ENCODE measurements at regions not wholly inside any gene's neighbourhood (a gene's known extent, or its start where the extent isn't known, plus 50 kb on each side); places are given as distances from the start of the nearest gene placed in this dataset.

DNA sequence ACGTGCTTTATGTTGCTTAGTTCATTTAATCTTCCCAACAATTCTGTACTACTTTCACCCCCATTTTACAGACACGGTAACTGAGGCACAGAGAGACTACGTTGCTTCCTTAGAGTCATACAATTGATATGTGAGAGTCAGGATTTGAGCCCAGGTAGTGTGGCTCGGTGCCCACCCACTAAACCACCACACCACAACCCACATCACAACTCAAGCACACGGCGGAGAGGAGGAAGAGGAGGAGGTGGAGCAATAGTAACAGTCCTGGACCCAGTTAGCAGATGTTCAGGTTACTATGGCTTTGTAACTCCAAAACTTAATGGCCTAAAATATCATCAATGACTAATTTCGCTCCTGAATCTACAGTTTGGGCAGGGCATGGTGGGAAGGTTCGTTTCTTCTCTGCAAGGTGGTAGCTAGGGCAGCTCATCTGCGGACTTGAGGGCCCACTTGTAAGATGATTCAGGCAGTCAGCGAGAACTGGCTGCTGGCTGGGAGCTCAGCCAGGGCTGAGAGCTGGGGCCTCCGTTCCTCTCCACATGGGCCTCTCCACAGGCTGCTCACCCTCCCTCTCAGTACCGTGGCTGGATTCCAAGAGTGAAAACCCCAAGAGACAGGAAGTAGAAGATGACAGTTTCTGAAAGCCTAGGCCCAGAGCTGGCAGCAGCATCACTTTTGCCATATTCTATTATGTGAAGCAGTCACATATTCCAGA is 167.1 kb downstream of the ZFP36L2 start:
- Histone ChIP-seq H3K27me3 (ENCODE audit: insufficient read depth, low read length) (no peaks in the 10 kb centered on the region), H3K36me3 (ENCODE audit: control insufficient read depth in 1 of 2, insufficient read depth in 2 of 2, low read length in 2 of 2) (no peaks in the 10 kb centered on the region), H3K4me1 (ENCODE audit: control insufficient read depth in 1 of 2, insufficient read depth in 2 of 2, low read length in 2 of 2) (no peaks in the 10 kb centered on the region), H3K9me2 (ENCODE audit: insufficient read depth) (no peaks in the 10 kb centered on the region), H3K4me2 (ENCODE audit: low read length) (no peak overlapping the region), H4K20me1 (ENCODE audit: insufficient read depth) (no peaks in the 10 kb centered on the region), H3K9ac (ENCODE audit: low read length) (no peak overlapping the region), H3K9me3 (ENCODE audit: control insufficient read depth in 1 of 2, insufficient read depth in 1 of 2, low read depth in 1 of 2, low read length in 2 of 2) (no peaks in the 10 kb centered on the region), H2AFZ (ENCODE audit: low read depth, low read length, poor library complexity, severe bottlenecking) (no peak overlapping the region), H3K79me2 (ENCODE audit: insufficient read depth, low read length) (no peaks in the 10 kb centered on the region), H3K4me3 (replicated peaks in 1 of 2; ENCODE audit: low read depth in 1 of 2, low read length in 2 of 2) (no peak overlapping the region), H3K27ac (ENCODE audit: low read depth, low read length) (no peak overlapping the region)
- BruUV-seq (replicated peaks): no TSS peak
- intact Hi-C loops (cut with micrococcal nuclease): no loop called here
- CTCF ChIA-PET: no interaction called here
- DNase-seq (ENCODE audit: low read depth, low spot score): no peak
- RAD21 ChIA-PET (ENCODE audit: low non-redundant PET in 1 of 2, low total read pairs in 2 of 2, uncharacterized antibody in 2 of 2, unreplicated experiment in 2 of 2): no interaction called here
- POLR2A ChIA-PET: no interaction called here
- no peak for ATAC-seq
- TF ChIP-seq, protein P1, sequence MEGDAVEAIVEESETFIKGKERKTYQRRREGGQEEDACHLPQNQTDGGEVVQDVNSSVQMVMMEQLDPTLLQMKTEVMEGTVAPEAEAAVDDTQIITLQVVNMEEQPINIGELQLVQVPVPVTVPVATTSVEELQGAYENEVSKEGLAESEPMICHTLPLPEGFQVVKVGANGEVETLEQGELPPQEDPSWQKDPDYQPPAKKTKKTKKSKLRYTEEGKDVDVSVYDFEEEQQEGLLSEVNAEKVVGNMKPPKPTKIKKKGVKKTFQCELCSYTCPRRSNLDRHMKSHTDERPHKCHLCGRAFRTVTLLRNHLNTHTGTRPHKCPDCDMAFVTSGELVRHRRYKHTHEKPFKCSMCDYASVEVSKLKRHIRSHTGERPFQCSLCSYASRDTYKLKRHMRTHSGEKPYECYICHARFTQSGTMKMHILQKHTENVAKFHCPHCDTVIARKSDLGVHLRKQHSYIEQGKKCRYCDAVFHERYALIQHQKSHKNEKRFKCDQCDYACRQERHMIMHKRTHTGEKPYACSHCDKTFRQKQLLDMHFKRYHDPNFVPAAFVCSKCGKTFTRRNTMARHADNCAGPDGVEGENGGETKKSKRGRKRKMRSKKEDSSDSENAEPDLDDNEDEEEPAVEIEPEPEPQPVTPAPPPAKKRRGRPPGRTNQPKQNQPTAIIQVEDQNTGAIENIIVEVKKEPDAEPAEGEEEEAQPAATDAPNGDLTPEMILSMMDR (IDR thresholded peaks at IDR 0.05 in 2 of 3, conservative IDR thresholded peaks at IDR 0.05 in 1 of 3; ENCODE audit: borderline replicate concordance in 1 of 3, insufficient read depth in 1 of 3, low read depth in 2 of 3, low read length in 2 of 3): no peak
- no peak for TF ChIP-seq EZH2phosphoT487 (IDR thresholded peaks at IDR 0.05; ENCODE audit: borderline replicate concordance)
- TF ChIP-seq MAX (IDR thresholded peaks at IDR 0.05): no peak
- TF ChIP-seq SIN3A (IDR thresholded peaks at IDR 0.05; ENCODE audit: low read depth): no peak
- TF ChIP-seq SP1 (IDR thresholded peaks at IDR 0.05; ENCODE audit: low read depth): no peak
- no peak for TF ChIP-seq REST (IDR thresholded peaks at IDR 0.05; ENCODE audit: low read depth)
- no peak for TF ChIP-seq RAD21 (IDR thresholded peaks at IDR 0.05; ENCODE audit: low read depth)
- no peak for TF ChIP-seq CEBPB (IDR thresholded peaks at IDR 0.05; ENCODE audit: low read depth)
- no peak for TF ChIP-seq SRF (IDR thresholded peaks at IDR 0.05; ENCODE audit: low read depth)
- TF ChIP-seq, protein P2, sequence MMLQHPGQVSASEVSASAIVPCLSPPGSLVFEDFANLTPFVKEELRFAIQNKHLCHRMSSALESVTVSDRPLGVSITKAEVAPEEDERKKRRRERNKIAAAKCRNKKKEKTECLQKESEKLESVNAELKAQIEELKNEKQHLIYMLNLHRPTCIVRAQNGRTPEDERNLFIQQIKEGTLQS (IDR thresholded peaks at IDR 0.05): no peak
- no peak for TF ChIP-seq YY1 (IDR thresholded peaks at IDR 0.05; ENCODE audit: extremely low read depth, insufficient replicate concordance, low read depth, low read length)
- no peak for TF ChIP-seq JUND (IDR thresholded peaks at IDR 0.05)
